ENCODE measurements at regions not wholly inside any gene's neighbourhood (a gene's known extent, or its start where the extent isn't known, plus 50 kb on each side); places are given as distances from the start of the nearest gene placed in this dataset.
"Not testable (repeated sequence)": the region's sequence is repeated elsewhere in the genome, so short reads cannot be mapped to it uniquely, and the experiment has no call there.

DNA sequence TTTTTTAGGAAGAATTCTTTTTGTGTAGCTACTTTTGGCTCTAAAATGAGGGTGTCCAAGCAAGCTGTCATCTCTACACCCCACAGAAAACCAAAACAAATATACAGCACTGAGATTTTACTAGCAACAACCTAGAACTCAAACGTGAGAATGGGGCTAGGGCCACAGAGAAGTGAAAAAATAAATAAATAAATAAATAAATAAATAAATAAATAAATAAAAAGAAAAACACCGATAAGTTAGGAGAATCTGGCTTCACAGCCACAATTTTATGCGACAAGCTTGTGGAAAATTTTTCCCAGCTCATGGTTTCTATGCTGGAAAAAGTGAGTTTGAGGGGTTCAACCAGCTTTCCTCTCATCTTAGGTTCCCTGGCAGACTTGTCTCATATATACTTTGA, 324.6 kb upstream of the TACR3 start:
- no peaks in the 10 kb centered on the region for H3K27me3 ChIP-seq (replicated peaks; ENCODE audit: control insufficient read depth, insufficient read depth, low read length)
- H3K4me3 ChIP-seq (ENCODE audit: low read length), result no peak overlapping the region
- no peaks in the 10 kb centered on the region for H3K36me3 ChIP-seq (ENCODE audit: control insufficient read depth, insufficient read depth, low read length, severe bottlenecking)
- H3K9ac ChIP-seq (ENCODE audit: low read length), result no peak overlapping the region
- no peak for DNase-seq (ENCODE audit: low read depth)
- H3K4me1 ChIP-seq (ENCODE audit: control insufficient read depth, insufficient read depth, low read length), result no peaks in the 10 kb centered on the region
- H3K9me3 ChIP-seq (ENCODE audit: control insufficient read depth, low read length), result no peaks in the 10 kb centered on the region

GRCh38 chr4:104032896-104033295, 313.1 kb upstream of the TACR3 start:
- Histone ChIP-seq H3K9me3 (ENCODE audit: control insufficient read depth, low read length) (no peaks in the 10 kb centered on the region), H3K4me3 (ENCODE audit: low read length) (no peak overlapping the region), H3K4me1 (ENCODE audit: control insufficient read depth, insufficient read depth, low read length) (no peaks in the 10 kb centered on the region), H3K36me3 (ENCODE audit: control insufficient read depth, insufficient read depth, low read length, severe bottlenecking) (no peaks in the 10 kb centered on the region), H3K27me3 (replicated peaks; ENCODE audit: control insufficient read depth, insufficient read depth, low read length) (no peaks in the 10 kb centered on the region), H3K9ac (ENCODE audit: low read length) (no peak overlapping the region)
- DNase-seq (ENCODE audit: low read depth), result no peak

- no peaks in the 10 kb centered on the region for H3K36me3 ChIP-seq (ENCODE audit: control insufficient read depth, insufficient read depth, low read length, severe bottlenecking)
- H3K27me3 ChIP-seq (replicated peaks; ENCODE audit: control insufficient read depth, insufficient read depth, low read length), result no peaks in the 10 kb centered on the region
- no peak overlapping the region for H3K9ac ChIP-seq (ENCODE audit: low read length)
- H3K4me3 ChIP-seq (ENCODE audit: low read length), result no peak overlapping the region
- no peaks in the 10 kb centered on the region for H3K9me3 ChIP-seq (ENCODE audit: control insufficient read depth, low read length)
- no peaks in the 10 kb centered on the region for H3K4me1 ChIP-seq (ENCODE audit: control insufficient read depth, insufficient read depth, low read length)
- no peak for DNase-seq (ENCODE audit: low read depth)
Measured at GRCh38 chr4:104025251-104025650, 305.5 kb upstream of the TACR3 start.

DNA sequence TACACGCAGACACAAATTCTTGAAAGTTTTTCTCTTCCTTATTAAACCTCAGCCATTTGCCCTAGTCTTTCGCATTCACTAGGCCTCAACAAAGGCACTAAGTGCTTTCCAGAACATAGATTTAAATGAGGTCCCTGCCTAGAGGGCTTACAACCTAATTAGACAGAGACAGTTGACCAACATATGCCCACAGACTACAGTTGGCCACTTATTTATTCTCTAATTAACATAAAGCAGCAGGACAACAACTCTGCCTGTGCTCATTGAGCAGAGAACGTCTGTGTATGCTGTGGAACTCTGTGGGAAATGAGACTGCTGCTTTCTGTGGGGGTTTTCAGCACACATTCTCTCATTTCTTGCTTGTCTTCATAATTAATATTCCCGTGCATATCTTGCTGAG, 303.0 kb upstream of the TACR3 start:
- H3K27me3 ChIP-seq (replicated peaks; ENCODE audit: control insufficient read depth, insufficient read depth, low read length), result no peaks in the 10 kb centered on the region
- no peaks in the 10 kb centered on the region for H3K9me3 ChIP-seq (ENCODE audit: control insufficient read depth, low read length)
- H3K36me3 ChIP-seq (ENCODE audit: control insufficient read depth, insufficient read depth, low read length, severe bottlenecking), result no peaks in the 10 kb centered on the region
- no peak overlapping the region for H3K9ac ChIP-seq (ENCODE audit: low read length)
- H3K4me1 ChIP-seq (ENCODE audit: control insufficient read depth, insufficient read depth, low read length), result no peaks in the 10 kb centered on the region
- no peak overlapping the region for H3K4me3 ChIP-seq (ENCODE audit: low read length)
- no peak for DNase-seq (ENCODE audit: low read depth)

DNA sequence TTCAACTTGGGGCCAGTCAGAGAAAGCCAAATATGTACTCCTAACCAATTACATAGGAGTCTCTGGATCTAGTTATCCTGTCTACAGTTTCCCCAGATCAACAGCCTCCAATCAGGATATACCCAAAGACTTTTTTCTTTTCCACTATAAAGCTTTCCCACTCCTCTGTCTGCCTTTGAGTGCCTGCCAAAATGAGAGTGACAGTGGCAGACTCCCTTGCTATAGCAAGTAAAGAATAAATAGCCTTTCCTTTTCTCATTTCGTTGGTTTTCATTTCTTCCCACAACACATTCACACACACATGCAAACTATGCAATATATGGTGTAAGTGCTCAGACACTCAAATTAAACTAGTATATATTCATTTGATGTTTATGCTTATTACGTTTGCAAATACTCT, 302.4 kb upstream of the TACR3 start:
- no peak overlapping the region for H3K4me3 ChIP-seq (ENCODE audit: low read length)
- no peaks in the 10 kb centered on the region for H3K9me3 ChIP-seq (ENCODE audit: control insufficient read depth, low read length)

DNA sequence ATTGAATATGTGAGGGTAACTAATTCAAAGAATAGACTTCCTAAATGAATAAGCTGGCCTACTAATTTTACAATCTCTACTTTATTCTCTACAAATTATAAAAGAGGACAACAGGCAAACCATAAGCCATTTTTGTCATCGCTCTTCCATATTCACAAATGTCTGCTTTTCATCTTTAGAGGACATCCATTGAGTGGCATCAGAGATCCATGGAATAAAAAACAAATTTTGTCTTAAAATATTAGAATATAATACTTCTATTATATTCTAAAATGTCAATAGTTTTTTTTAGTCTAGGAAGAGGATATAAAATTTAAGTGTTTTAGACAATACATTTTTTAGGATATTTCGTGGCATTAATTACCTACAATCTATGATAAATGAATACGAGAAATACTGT, 300.9 kb upstream of the TACR3 start:
- Histone ChIP-seq H3K9ac (ENCODE audit: low read length) (no peak overlapping the region), H3K4me3 (ENCODE audit: low read length) (no peak overlapping the region), H3K4me1 (ENCODE audit: control insufficient read depth, insufficient read depth, low read length) (no peaks in the 10 kb centered on the region), H3K27me3 (replicated peaks; ENCODE audit: control insufficient read depth, insufficient read depth, low read length) (no peaks in the 10 kb centered on the region), H3K36me3 (ENCODE audit: control insufficient read depth, insufficient read depth, low read length, severe bottlenecking) (no peaks in the 10 kb centered on the region), H3K9me3 (ENCODE audit: control insufficient read depth, low read length) (no peaks in the 10 kb centered on the region)
- DNase-seq (ENCODE audit: low read depth), result no peak

More for the DNA sequence above, 302.4 kb upstream of the TACR3 start:
- Histone ChIP-seq H3K4me1 (ENCODE audit: control insufficient read depth, insufficient read depth, low read length) (no peaks in the 10 kb centered on the region), H3K36me3 (ENCODE audit: control insufficient read depth, insufficient read depth, low read length, severe bottlenecking) (no peaks in the 10 kb centered on the region), H3K27me3 (replicated peaks; ENCODE audit: control insufficient read depth, insufficient read depth, low read length) (no peaks in the 10 kb centered on the region), H3K9ac (ENCODE audit: low read length) (no peak overlapping the region)
- DNase-seq (ENCODE audit: low read depth), result no peak

GRCh38 chr4:104017213-104017612, 297.4 kb upstream of the TACR3 start:
- Histone ChIP-seq H3K9me3 (ENCODE audit: control insufficient read depth, low read length) (no peaks in the 10 kb centered on the region), H3K36me3 (ENCODE audit: control insufficient read depth, insufficient read depth, low read length, severe bottlenecking) (no peaks in the 10 kb centered on the region)

GRCh38 chr4:104015680-104016079, 295.9 kb upstream of the TACR3 start:
- no peak overlapping the region for H3K4me3 ChIP-seq (ENCODE audit: low read length)
- peak; percentile 6 for DNase-seq (ENCODE audit: low read depth)
- H3K4me1 ChIP-seq (ENCODE audit: control insufficient read depth, insufficient read depth, low read length), result no peaks in the 10 kb centered on the region
- H3K36me3 ChIP-seq (ENCODE audit: control insufficient read depth, insufficient read depth, low read length, severe bottlenecking), result no peaks in the 10 kb centered on the region
- H3K9ac ChIP-seq (ENCODE audit: low read length), result no peak overlapping the region
- no peaks in the 10 kb centered on the region for H3K9me3 ChIP-seq (ENCODE audit: control insufficient read depth, low read length)
- H3K27me3 ChIP-seq (replicated peaks; ENCODE audit: control insufficient read depth, insufficient read depth, low read length), result no peaks in the 10 kb centered on the region

More at GRCh38 chr4:104017213-104017612, 297.4 kb upstream of the TACR3 start:
- no peak for DNase-seq (ENCODE audit: low read depth)
- no peak overlapping the region for H3K4me3 ChIP-seq (ENCODE audit: low read length)
- no peaks in the 10 kb centered on the region for H3K4me1 ChIP-seq (ENCODE audit: control insufficient read depth, insufficient read depth, low read length)
- no peaks in the 10 kb centered on the region for H3K27me3 ChIP-seq (replicated peaks; ENCODE audit: control insufficient read depth, insufficient read depth, low read length)
- H3K9ac ChIP-seq (ENCODE audit: low read length), result no peak overlapping the region

DNA sequence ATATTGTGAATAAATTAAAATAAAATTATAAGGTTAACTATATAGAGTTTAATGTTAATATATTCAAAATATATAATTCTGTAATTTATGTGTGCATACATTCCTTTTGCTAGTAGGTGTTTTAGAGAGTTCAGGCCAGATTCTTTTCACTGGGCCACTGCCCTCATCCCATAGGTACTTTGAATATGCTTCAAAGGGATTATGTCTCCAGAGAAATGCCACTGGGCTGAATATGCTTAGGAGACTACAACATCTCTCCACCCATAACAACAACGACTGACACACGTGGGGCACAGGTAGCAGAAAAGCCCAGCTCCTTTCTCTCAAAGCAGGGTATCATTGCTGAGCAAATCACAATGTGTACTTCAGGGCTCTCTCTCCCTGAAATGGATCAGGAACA, 290.9 kb upstream of the TACR3 start:
- Histone ChIP-seq H3K9me3 (ENCODE audit: control insufficient read depth, low read length) (no peaks in the 10 kb centered on the region), H3K27me3 (replicated peaks; ENCODE audit: control insufficient read depth, insufficient read depth, low read length) (no peaks in the 10 kb centered on the region)

GRCh38 chr4:104002318-104002717, 282.5 kb upstream of the TACR3 start:
- not testable (repeated sequence) for H3K9ac ChIP-seq (ENCODE audit: low read length); H3K36me3 ChIP-seq (ENCODE audit: control insufficient read depth, insufficient read depth, low read length, severe bottlenecking); H3K4me1 ChIP-seq (ENCODE audit: control insufficient read depth, insufficient read depth, low read length); H3K27me3 ChIP-seq (replicated peaks; ENCODE audit: control insufficient read depth, insufficient read depth, low read length); H3K9me3 ChIP-seq (ENCODE audit: control insufficient read depth, low read length); H3K4me3 ChIP-seq (ENCODE audit: low read length); DNase-seq (ENCODE audit: low read depth)

More for the DNA sequence above, 290.9 kb upstream of the TACR3 start:
- no peaks in the 10 kb centered on the region for H3K36me3 ChIP-seq (ENCODE audit: control insufficient read depth, insufficient read depth, low read length, severe bottlenecking)
- H3K9ac ChIP-seq (ENCODE audit: low read length), result no peak overlapping the region
- H3K4me3 ChIP-seq (ENCODE audit: low read length), result no peak overlapping the region
- no peaks in the 10 kb centered on the region for H3K4me1 ChIP-seq (ENCODE audit: control insufficient read depth, insufficient read depth, low read length)
- DNase-seq (ENCODE audit: low read depth), result no peak

DNA sequence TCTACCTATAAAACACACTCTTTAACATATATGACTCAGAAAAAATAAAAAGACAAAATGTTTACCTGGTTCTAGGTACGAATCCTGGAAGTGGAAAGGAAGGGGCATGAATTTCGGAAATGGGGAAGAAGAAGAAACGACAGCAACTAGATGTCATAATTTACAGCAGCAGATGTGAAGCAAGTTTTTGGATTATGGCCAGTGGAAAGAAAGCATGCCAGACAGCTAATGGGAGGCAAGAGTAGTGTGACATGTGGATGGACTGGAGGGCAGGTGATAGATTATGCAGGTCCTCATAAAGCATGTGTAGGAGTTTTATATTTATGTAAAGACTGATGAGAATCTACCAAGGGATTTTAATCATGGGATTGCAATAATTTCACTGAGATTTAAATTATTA, 279.0 kb upstream of the TACR3 start:
- Histone ChIP-seq H3K36me3 (ENCODE audit: control insufficient read depth, insufficient read depth, low read length, severe bottlenecking) (no peaks in the 10 kb centered on the region), H3K4me1 (ENCODE audit: control insufficient read depth, insufficient read depth, low read length) (peaks cover 5% of the 10 kb centered on the region), H3K27me3 (replicated peaks; ENCODE audit: control insufficient read depth, insufficient read depth, low read length) (no peaks in the 10 kb centered on the region), H3K9me3 (ENCODE audit: control insufficient read depth, low read length) (no peaks in the 10 kb centered on the region), H3K9ac (ENCODE audit: low read length) (no peak overlapping the region), H3K4me3 (ENCODE audit: low read length) (no peak overlapping the region)
- DNase-seq (ENCODE audit: low read depth), result no peak

GRCh38 chr4:103996637-103997036, 276.9 kb upstream of the TACR3 start:
- Histone ChIP-seq H3K9me3 (ENCODE audit: control insufficient read depth, low read length) (peaks cover 6% of the 10 kb centered on the region), H3K36me3 (ENCODE audit: control insufficient read depth, insufficient read depth, low read length, severe bottlenecking) (no peaks in the 10 kb centered on the region), H3K9ac (ENCODE audit: low read length) (no peak overlapping the region), H3K27me3 (replicated peaks; ENCODE audit: control insufficient read depth, insufficient read depth, low read length) (no peaks in the 10 kb centered on the region), H3K4me3 (ENCODE audit: low read length) (no peak overlapping the region), H3K4me1 (ENCODE audit: control insufficient read depth, insufficient read depth, low read length) (peaks cover 5% of the 10 kb centered on the region)
- DNase-seq (ENCODE audit: low read depth), result peak; percentile 36
